ENCODE measurements at regions not wholly inside any gene's neighbourhood (a gene's known extent, or its start where the extent isn't known, plus 50 kb on each side); places are given as distances from the start of the nearest gene placed in this dataset.

DNA sequence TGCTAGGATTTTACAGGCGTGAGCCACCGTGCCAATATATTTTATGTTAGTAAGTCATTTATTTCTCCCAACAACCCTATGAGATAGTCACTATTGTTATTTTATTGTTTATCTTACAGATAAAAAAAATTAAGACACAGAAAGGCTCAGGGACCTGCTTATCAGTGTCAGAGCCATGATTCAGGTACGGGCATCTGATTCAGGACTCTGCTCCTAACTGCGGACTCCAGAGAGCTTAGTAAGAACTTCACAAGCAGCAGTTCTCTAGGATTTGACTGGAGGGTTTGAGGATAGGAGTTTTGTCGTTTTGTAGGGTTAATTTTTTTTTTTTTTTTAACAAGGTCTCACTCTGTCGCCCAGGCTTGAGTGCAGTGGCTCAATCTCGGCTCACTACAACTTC lies 174.2 kb downstream of the BCL11A start:
- Histone ChIP-seq H3K36me3 (ENCODE audit: control insufficient read depth in 2 of 2, insufficient read depth in 2 of 2, low read length in 1 of 2) (no peaks in the 10 kb centered on the region), H3K9me3 (ENCODE audit: control insufficient read depth in 2 of 2, insufficient read depth in 1 of 2, low read depth in 1 of 2, low read length in 1 of 2) (no peaks in the 10 kb centered on the region), H3K27ac (ENCODE audit: low read depth in 2 of 2, low read length in 1 of 2) (no peak overlapping the region), H3K4me1 (ENCODE audit: control insufficient read depth in 2 of 2, insufficient read depth in 2 of 2, low read length in 1 of 2) (peaks cover 3% of the 10 kb centered on the region in 2 donors), H3K4me3 (ENCODE audit: low read depth in 1 of 2, low read length in 2 of 2) (no peak overlapping the region), H3K27me3 (ENCODE audit: control insufficient read depth in 1 of 2, insufficient read depth in 2 of 2, low read length in 2 of 2) (no peaks in the 10 kb centered on the region)
- 73 to 91% methylated on average over 7 of the region's 7 CpGs for WGBS, 2 donors

DNA sequence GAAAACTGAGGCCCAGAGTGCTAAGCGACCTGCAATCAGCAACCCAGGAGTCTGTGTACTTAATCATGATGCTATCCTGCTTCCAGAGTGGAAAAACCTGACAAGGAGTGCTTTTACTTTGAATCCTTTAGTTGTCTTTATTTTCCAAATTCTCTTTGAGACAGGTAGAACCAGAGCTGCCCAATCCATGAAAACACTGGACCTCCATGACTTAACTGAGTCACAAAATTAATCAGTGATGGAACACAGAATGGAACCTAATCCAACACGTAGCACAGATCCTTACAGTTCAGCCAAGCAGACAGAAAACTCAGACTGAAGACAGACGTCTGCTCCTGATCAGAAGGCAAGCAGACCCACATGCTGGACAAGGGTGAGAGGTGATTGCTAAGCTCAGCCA lies 175.6 kb downstream of the BCL11A start:
- H3K27ac ChIP-seq (ENCODE audit: low read depth in 2 of 2, low read length in 1 of 2) = no peak overlapping the region
- no peaks in the 10 kb centered on the region for H3K27me3 ChIP-seq (ENCODE audit: control insufficient read depth in 1 of 2, insufficient read depth in 2 of 2, low read length in 2 of 2)
- H3K36me3 ChIP-seq (ENCODE audit: control insufficient read depth in 2 of 2, insufficient read depth in 2 of 2, low read length in 1 of 2) = no peaks in the 10 kb centered on the region
- H3K9me3 ChIP-seq (ENCODE audit: control insufficient read depth in 2 of 2, insufficient read depth in 1 of 2, low read depth in 1 of 2, low read length in 1 of 2) = no peaks in the 10 kb centered on the region
- no peak overlapping the region for H3K4me3 ChIP-seq (ENCODE audit: low read depth in 1 of 2, low read length in 2 of 2)
- H3K4me1 ChIP-seq (ENCODE audit: control insufficient read depth in 2 of 2, insufficient read depth in 2 of 2, low read length in 1 of 2) = peaks cover 0 to under 1% of the 10 kb centered on the region in 2 donors
- WGBS, 2 donors = 84 to 86% methylated on average over 3 of the region's 3 CpGs

DNA sequence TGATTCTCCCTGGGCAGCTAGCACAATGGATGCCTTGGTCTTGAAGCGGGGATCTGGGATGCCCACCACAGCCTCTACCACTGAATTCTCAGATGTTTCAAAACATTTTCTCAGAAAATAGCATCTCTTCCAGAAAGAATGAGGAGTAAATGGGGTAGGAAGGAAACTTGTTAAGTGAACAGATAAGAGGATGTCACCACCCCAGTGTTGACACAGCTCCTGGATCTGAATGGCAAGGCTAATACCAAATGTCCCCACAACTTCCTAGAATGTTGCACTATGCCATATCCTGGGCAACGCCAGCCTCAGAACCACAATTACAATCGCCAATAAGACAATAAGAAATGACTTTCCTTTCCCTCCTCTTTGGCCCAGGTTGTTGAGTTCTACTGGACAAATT lies 177.2 kb downstream of the BCL11A start:
- no peaks in the 10 kb centered on the region for H3K36me3 ChIP-seq (ENCODE audit: control insufficient read depth in 2 of 2, insufficient read depth in 2 of 2, low read length in 1 of 2)
- WGBS, 2 donors = 91 to 93% methylated on average over 3 of the region's 3 CpGs
- no peaks in the 10 kb centered on the region for H3K9me3 ChIP-seq (ENCODE audit: control insufficient read depth in 2 of 2, insufficient read depth in 1 of 2, low read depth in 1 of 2, low read length in 1 of 2)
- H3K4me3 ChIP-seq (ENCODE audit: low read depth in 1 of 2, low read length in 2 of 2) = no peak overlapping the region
- H3K4me1 ChIP-seq (ENCODE audit: control insufficient read depth in 2 of 2, insufficient read depth in 2 of 2, low read length in 1 of 2) = no peaks in the 10 kb centered on the region
- H3K27me3 ChIP-seq (ENCODE audit: control insufficient read depth in 1 of 2, insufficient read depth in 2 of 2, low read length in 2 of 2) = no peaks in the 10 kb centered on the region
- H3K27ac ChIP-seq (ENCODE audit: low read depth in 2 of 2, low read length in 1 of 2) = no peak overlapping the region

DNA sequence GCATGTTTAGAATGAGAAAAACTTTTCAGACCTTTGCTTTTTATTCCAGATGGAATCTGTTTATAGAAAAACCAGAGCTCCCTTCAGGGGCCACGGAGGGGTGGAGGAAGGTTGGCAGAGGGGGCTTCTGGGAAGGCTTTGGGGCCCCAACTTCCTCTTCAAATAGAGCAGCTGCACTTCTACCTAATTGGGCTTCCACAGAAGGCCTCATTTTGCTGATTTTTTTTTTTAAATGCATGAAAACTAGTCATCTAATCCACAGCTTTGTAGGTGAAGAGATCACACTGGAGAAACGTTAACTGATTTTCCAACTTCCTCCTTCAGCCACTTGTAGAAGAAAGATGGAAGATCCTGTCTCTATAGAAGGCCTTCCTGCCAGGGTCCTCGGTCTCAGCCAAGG lies 181.8 kb downstream of the BCL11A start:
- Histone ChIP-seq H3K9me3 (ENCODE audit: control insufficient read depth in 2 of 2, insufficient read depth in 1 of 2, low read depth in 1 of 2, low read length in 1 of 2) (no peaks in the 10 kb centered on the region), H3K27ac (ENCODE audit: low read depth in 2 of 2, low read length in 1 of 2) (peak overlapping the region; percentile 69 to 76), H3K27me3 (ENCODE audit: control insufficient read depth in 1 of 2, insufficient read depth in 2 of 2, low read length in 2 of 2) (no peaks in the 10 kb centered on the region), H3K4me3 (ENCODE audit: low read depth in 1 of 2, low read length in 2 of 2) (no peak overlapping the region), H3K4me1 (ENCODE audit: control insufficient read depth in 2 of 2, insufficient read depth in 2 of 2, low read length in 1 of 2) (peaks cover 0 to 7% of the 10 kb centered on the region in 2 donors), H3K36me3 (ENCODE audit: control insufficient read depth in 2 of 2, insufficient read depth in 2 of 2, low read length in 1 of 2) (no peaks in the 10 kb centered on the region)
- WGBS, 2 donors = 51 to 53% methylated on average over 3 of the region's 3 CpGs

DNA sequence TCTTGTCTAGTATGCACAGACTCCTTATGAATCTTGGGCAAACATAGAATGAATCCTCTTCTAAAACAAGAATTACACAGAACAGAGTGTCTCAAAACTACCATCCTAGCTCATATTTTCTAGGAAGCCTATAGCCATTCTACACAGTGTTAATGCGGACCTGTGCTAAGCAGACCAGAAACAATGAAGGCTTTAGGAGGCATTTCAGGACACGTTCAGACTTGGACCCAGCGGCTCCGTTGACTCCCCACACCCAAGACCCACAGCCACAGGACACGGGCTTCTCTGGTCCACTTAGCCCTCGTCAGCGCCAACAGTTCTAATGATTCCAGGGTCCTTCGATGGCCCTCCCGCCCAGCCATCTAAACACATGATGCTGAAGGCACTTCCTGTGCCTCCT lies 182.2 kb downstream of the BCL11A start:
- no peaks in the 10 kb centered on the region for H3K36me3 ChIP-seq (ENCODE audit: control insufficient read depth in 2 of 2, insufficient read depth in 2 of 2, low read length in 1 of 2)
- H3K4me1 ChIP-seq (ENCODE audit: control insufficient read depth in 2 of 2, insufficient read depth in 2 of 2, low read length in 1 of 2) = peaks cover 0 to 7% of the 10 kb centered on the region in 2 donors
- no peaks in the 10 kb centered on the region for H3K9me3 ChIP-seq (ENCODE audit: control insufficient read depth in 2 of 2, insufficient read depth in 1 of 2, low read depth in 1 of 2, low read length in 1 of 2)
- H3K27ac ChIP-seq (ENCODE audit: low read depth in 2 of 2, low read length in 1 of 2) = peak overlapping the region; percentile 69 to 76
- H3K27me3 ChIP-seq (ENCODE audit: control insufficient read depth in 1 of 2, insufficient read depth in 2 of 2, low read length in 2 of 2) = no peaks in the 10 kb centered on the region
- 56 to 75% methylated on average over 9 of the region's 9 CpGs for WGBS, 2 donors
- no peak overlapping the region for H3K4me3 ChIP-seq (ENCODE audit: low read depth in 1 of 2, low read length in 2 of 2)

DNA sequence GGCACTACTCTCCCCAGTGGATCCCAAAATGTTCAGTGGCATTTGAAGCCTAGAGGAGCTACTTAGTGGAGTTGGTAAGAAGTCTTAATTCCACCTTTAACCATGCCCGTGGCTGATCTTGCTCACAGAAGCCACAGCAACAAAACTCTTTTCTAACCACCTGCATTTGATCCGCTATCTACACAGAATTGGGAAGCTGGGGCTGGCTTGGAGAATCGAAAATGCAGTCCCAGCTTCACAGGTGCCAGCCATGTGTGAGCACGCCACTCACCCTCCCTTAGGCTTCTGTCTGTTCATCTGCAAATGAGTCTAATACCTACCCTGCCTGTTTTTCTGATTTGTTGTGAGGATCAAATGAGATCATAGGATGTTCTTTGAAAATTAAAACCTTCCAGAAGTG lies 182.6 kb downstream of the BCL11A start:
- Histone ChIP-seq H3K27me3 (ENCODE audit: control insufficient read depth in 1 of 2, insufficient read depth in 2 of 2, low read length in 2 of 2) (no peaks in the 10 kb centered on the region), H3K4me1 (ENCODE audit: control insufficient read depth in 2 of 2, insufficient read depth in 2 of 2, low read length in 1 of 2) (peaks cover 0 to 7% of the 10 kb centered on the region in 2 donors), H3K27ac (ENCODE audit: low read depth in 2 of 2, low read length in 1 of 2) (peak overlapping the region; percentile 38 to 78), H3K9me3 (ENCODE audit: control insufficient read depth in 2 of 2, insufficient read depth in 1 of 2, low read depth in 1 of 2, low read length in 1 of 2) (no peaks in the 10 kb centered on the region), H3K36me3 (ENCODE audit: control insufficient read depth in 2 of 2, insufficient read depth in 2 of 2, low read length in 1 of 2) (no peaks in the 10 kb centered on the region), H3K4me3 (ENCODE audit: low read depth in 1 of 2, low read length in 2 of 2) (no peak overlapping the region)
- 37 to 59% methylated on average over 4 of the region's 4 CpGs for WGBS, 2 donors

DNA sequence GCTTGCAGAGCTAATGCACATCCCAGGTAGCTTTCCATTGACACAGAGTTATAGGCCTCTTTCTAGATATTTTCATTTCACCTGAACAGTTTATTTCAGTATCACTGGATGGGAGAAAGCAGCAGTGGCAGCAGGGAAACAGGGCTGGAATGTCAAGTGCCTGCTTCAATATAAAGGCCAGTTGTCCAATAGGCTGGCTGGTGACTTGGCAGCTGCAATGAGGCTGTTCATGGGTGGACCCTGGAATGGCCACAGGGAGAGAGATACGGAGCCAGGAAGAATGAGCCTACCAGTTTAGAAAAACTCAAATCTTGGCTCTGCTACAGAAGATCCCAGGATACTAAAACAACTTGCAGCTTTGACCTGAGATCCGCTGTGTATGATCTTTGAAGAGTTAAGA lies 185.0 kb downstream of the BCL11A start:
- Histone ChIP-seq H3K9me3 (ENCODE audit: control insufficient read depth in 2 of 2, insufficient read depth in 1 of 2, low read depth in 1 of 2, low read length in 1 of 2) (no peaks in the 10 kb centered on the region), H3K4me3 (ENCODE audit: low read depth in 1 of 2, low read length in 2 of 2) (no peak overlapping the region), H3K36me3 (ENCODE audit: control insufficient read depth in 2 of 2, insufficient read depth in 2 of 2, low read length in 1 of 2) (no peaks in the 10 kb centered on the region), H3K27me3 (ENCODE audit: control insufficient read depth in 1 of 2, insufficient read depth in 2 of 2, low read length in 2 of 2) (no peaks in the 10 kb centered on the region), H3K4me1 (ENCODE audit: control insufficient read depth in 2 of 2, insufficient read depth in 2 of 2, low read length in 1 of 2) (peaks cover 0 to 7% of the 10 kb centered on the region in 2 donors), H3K27ac (ENCODE audit: low read depth in 2 of 2, low read length in 1 of 2) (no peak overlapping the region)
- 71 to 78% methylated on average over 2 of the region's 2 CpGs for WGBS, 2 donors

DNA sequence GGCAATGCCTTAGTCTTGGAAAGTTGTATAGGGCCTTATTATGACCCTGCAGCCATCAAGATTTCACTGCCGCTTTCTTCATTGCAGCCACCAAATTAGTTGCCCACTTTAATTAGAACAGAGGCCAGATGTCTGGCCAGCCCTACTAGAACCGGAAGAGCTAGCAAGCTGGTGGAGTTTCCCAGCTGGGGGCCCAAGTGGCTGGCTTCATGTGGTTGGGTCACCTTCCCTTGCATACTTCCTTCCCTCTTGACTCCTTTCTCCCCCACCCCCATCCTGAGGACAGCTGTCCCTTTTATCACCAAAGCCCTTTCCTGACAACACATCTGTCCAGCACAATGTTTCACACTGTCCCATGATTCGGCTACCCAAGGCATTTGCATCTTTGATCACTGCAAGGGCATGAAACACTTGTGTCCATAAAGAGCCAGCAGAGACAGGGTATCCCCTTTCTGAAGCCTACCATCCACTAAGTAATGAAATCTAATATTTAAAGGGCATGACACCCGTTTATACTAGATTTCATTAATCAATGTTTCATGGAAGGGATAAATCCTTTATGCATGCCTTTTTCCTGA lies 187.2 kb downstream of the BCL11A start:
- Histone ChIP-seq H3K36me3 (ENCODE audit: control insufficient read depth in 2 of 2, insufficient read depth in 2 of 2, low read length in 1 of 2) (no peaks in the 10 kb centered on the region), H3K4me1 (ENCODE audit: control insufficient read depth in 2 of 2, insufficient read depth in 2 of 2, low read length in 1 of 2) (peaks cover 0 to 7% of the 10 kb centered on the region in 2 donors), H3K27me3 (ENCODE audit: control insufficient read depth in 1 of 2, insufficient read depth in 2 of 2, low read length in 2 of 2) (no peaks in the 10 kb centered on the region), H3K27ac (ENCODE audit: low read depth in 2 of 2, low read length in 1 of 2) (no peak overlapping the region), H3K9me3 (ENCODE audit: control insufficient read depth in 2 of 2, insufficient read depth in 1 of 2, low read depth in 1 of 2, low read length in 1 of 2) (peaks cover 0 to 3% of the 10 kb centered on the region in 2 donors), H3K4me3 (ENCODE audit: low read depth in 1 of 2, low read length in 2 of 2) (no peak overlapping the region)
- WGBS, 2 donors = 67 to 68% methylated on average over 4 of the region's 4 CpGs

DNA sequence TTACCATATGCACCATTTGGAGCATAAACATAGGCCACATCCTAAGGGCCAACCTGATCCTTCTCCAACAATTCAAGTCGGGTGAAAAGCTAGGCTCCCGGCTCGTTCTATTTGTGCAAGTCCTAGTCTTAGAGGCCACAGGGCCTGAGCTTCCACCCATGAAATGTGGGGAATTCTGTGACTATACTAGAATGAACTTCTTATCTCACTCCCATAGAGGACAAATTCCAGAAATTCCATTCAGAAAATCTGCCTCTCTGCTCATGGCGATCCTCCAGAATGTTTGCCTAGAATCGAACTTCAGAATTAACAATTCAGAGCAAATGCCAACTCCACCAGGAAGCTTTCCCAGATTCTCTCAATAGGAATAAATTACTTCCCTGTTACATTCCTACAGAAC lies 187.9 kb downstream of the BCL11A start:
- Histone ChIP-seq H3K9me3 (ENCODE audit: control insufficient read depth in 2 of 2, insufficient read depth in 1 of 2, low read depth in 1 of 2, low read length in 1 of 2) (peaks cover 0 to 3% of the 10 kb centered on the region in 2 donors), H3K4me3 (ENCODE audit: low read depth in 1 of 2, low read length in 2 of 2) (no peak overlapping the region), H3K4me1 (ENCODE audit: control insufficient read depth in 2 of 2, insufficient read depth in 2 of 2, low read length in 1 of 2) (peaks cover 0 to 5% of the 10 kb centered on the region in 2 donors), H3K36me3 (ENCODE audit: control insufficient read depth in 2 of 2, insufficient read depth in 2 of 2, low read length in 1 of 2) (no peaks in the 10 kb centered on the region), H3K27ac (ENCODE audit: low read depth in 2 of 2, low read length in 1 of 2) (no peak overlapping the region), H3K27me3 (ENCODE audit: control insufficient read depth in 1 of 2, insufficient read depth in 2 of 2, low read length in 2 of 2) (no peaks in the 10 kb centered on the region)
- WGBS, 2 donors = 82 to 87% methylated on average over 5 of the region's 5 CpGs

DNA sequence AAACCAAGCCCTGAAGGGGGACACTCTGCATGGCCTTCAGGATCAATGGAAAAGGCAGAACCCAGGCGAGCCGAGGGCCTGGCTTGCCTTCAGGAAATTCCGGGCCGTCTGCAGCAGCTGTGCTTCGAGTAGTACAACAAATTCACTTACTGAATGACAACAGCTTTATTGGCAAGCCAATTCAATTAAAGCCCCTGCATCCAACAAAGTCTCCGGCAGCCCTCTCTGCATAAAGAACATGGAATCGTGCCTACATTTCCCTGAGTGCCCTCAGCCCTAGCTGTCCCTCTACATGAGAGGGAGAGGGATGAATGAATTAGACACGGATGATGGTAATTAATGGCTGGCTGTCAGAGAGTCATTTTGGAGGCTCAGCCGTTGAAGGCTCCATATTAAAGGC lies 189.0 kb downstream of the BCL11A start:
- Histone ChIP-seq H3K4me3 (ENCODE audit: low read depth in 1 of 2, low read length in 2 of 2) (no peak overlapping the region), H3K4me1 (ENCODE audit: control insufficient read depth in 2 of 2, insufficient read depth in 2 of 2, low read length in 1 of 2) (no peaks in the 10 kb centered on the region), H3K36me3 (ENCODE audit: control insufficient read depth in 2 of 2, insufficient read depth in 2 of 2, low read length in 1 of 2) (no peaks in the 10 kb centered on the region), H3K27ac (ENCODE audit: low read depth in 2 of 2, low read length in 1 of 2) (no peak overlapping the region), H3K27me3 (ENCODE audit: control insufficient read depth in 1 of 2, insufficient read depth in 2 of 2, low read length in 2 of 2) (no peaks in the 10 kb centered on the region), H3K9me3 (ENCODE audit: control insufficient read depth in 2 of 2, insufficient read depth in 1 of 2, low read depth in 1 of 2, low read length in 1 of 2) (peaks cover 0 to 3% of the 10 kb centered on the region in 2 donors)
- 82 to 84% methylated on average over 9 of the region's 9 CpGs for WGBS, 2 donors
